SK-N-SH (cell line): ENCODE measurements at regions not wholly inside any gene's neighbourhood (a gene's known extent, or its start where the extent isn't known, plus 50 kb on each side); places are given as distances from the start of the nearest gene placed in this dataset.

ENCODE experiments used
- GABPA ChIP-seq: IDR thresholded peaks from 2 replicates; pipeline ENCODE4 v1.4.0; 2012; ENCODE audit warnings: low read depth, mild to moderate bottlenecking
- NFIC ChIP-seq: IDR thresholded peaks from 2 replicates; pipeline ENCODE4 v1.4.0; 2012; ENCODE audit warnings: borderline replicate concordance
- RAD21 ChIP-seq: IDR thresholded peaks from 2 replicates; pipeline ENCODE4 v1.6.1; 2012; ENCODE audit warnings: mild to moderate bottlenecking, low read length
- REST ChIP-seq: IDR thresholded peaks from 2 replicates; pipeline ENCODE4 v1.6.1; 2012; ENCODE audit warnings: mild to moderate bottlenecking, low read depth, low read length, moderate library complexity
- RFX5 ChIP-seq: IDR thresholded peaks from 2 replicates; pipeline ENCODE4 v1.6.1; 2012; ENCODE audit warnings: mild to moderate bottlenecking, improper control_type of control experiment, low read length
- TAF1 ChIP-seq: IDR thresholded peaks from 2 replicates; pipeline ENCODE4 v1.6.1; 2012; ENCODE audit warnings: low read depth, mild to moderate bottlenecking, low read length, moderate library complexity, borderline replicate concordance
- TF ChIP-seq, protein P1 (sequence below): fragments of 200-600 bp; sonication (generic); IDR thresholded peaks from 2 replicates; pipeline ENCODE4 v1.6.1; 2017; ENCODE audit warnings: antibody characterized with exemption, mild to moderate bottlenecking, moderate library complexity

- TF ChIP-seq, protein P1, sequence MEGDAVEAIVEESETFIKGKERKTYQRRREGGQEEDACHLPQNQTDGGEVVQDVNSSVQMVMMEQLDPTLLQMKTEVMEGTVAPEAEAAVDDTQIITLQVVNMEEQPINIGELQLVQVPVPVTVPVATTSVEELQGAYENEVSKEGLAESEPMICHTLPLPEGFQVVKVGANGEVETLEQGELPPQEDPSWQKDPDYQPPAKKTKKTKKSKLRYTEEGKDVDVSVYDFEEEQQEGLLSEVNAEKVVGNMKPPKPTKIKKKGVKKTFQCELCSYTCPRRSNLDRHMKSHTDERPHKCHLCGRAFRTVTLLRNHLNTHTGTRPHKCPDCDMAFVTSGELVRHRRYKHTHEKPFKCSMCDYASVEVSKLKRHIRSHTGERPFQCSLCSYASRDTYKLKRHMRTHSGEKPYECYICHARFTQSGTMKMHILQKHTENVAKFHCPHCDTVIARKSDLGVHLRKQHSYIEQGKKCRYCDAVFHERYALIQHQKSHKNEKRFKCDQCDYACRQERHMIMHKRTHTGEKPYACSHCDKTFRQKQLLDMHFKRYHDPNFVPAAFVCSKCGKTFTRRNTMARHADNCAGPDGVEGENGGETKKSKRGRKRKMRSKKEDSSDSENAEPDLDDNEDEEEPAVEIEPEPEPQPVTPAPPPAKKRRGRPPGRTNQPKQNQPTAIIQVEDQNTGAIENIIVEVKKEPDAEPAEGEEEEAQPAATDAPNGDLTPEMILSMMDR = no peak
- TF ChIP-seq REST (no peak), RFX5 (no peak), TAF1 (no peak), RAD21 (no peak), GABPA (no peak), NFIC (no peak)
Measured at GRCh38 chr18:38454764-38455469, 889.3 kb upstream of the CELF4 start.
